ENCODE measurements at regions not wholly inside any gene's neighbourhood (a gene's known extent, or its start where the extent isn't known, plus 50 kb on each side); places are given as distances from the start of the nearest gene placed in this dataset.

- DNase-seq (ENCODE audit: low spot score) = no peak
- no peak for TF ChIP-seq CTCF (IDR thresholded peaks at IDR 0.05; ENCODE audit: extremely low read depth, missing control alignments)
These were observed 397.6 kb downstream of the RASEF start for GRCh38 chr9:82665324-82665723.

GRCh38 chr9:82668689-82669199 is 394.2 kb downstream of the RASEF start:
- no peak for TF ChIP-seq CTCF (IDR thresholded peaks at IDR 0.05; ENCODE audit: extremely low read depth, missing control alignments)
- no peak for DNase-seq (ENCODE audit: low spot score)

GRCh38 chr9:82670000-82670399 is 392.9 kb downstream of the RASEF start:
- no peak for DNase-seq (ENCODE audit: low spot score)
- no peak for TF ChIP-seq CTCF (IDR thresholded peaks at IDR 0.05; ENCODE audit: extremely low read depth, missing control alignments)

- TF ChIP-seq CTCF (IDR thresholded peaks at IDR 0.05; ENCODE audit: extremely low read depth, missing control alignments) = no peak
- no peak for DNase-seq (ENCODE audit: low spot score)
These were observed 392.2 kb downstream of the RASEF start for GRCh38 chr9:82670726-82671125.

GRCh38 chr9:82673201-82673600 is 389.7 kb downstream of the RASEF start:
- no peak for TF ChIP-seq CTCF (IDR thresholded peaks at IDR 0.05; ENCODE audit: extremely low read depth, missing control alignments)
- DNase-seq (ENCODE audit: low spot score) = no peak

- no peak for TF ChIP-seq CTCF (IDR thresholded peaks at IDR 0.05; ENCODE audit: extremely low read depth, missing control alignments)
- DNase-seq (ENCODE audit: low spot score) = no peak
These were observed 389.0 kb downstream of the RASEF start for GRCh38 chr9:82673919-82674318.

- TF ChIP-seq CTCF (IDR thresholded peaks at IDR 0.05; ENCODE audit: extremely low read depth, missing control alignments) = no peak
- DNase-seq (ENCODE audit: low spot score) = no peak
These were observed 387.8 kb downstream of the RASEF start for GRCh38 chr9:82675102-82675501.

All from GM20000 (cell line).